ENCODE measurements at regions not wholly inside any gene's neighbourhood (a gene's known extent, or its start where the extent isn't known, plus 50 kb on each side); places are given as distances from the start of the nearest gene placed in this dataset.

- TF ChIP-seq CTCF (IDR thresholded peaks at IDR 0.05) (no peak), POLR2A (IDR thresholded peaks at IDR 0.05) (no peak)
These were observed 697.2 kb downstream of the EFNB2 start for GRCh38 chr13:105838231-105838630.

Measured in right lobe of liver (tissue), 4 donors.